Astrocyte (in vitro differentiated cells and primary cell): ENCODE measurements at regions not wholly inside any gene's neighbourhood (a gene's known extent, or its start where the extent isn't known, plus 50 kb on each side); places are given as distances from the start of the nearest gene placed in this dataset.

ENCODE experiments used
- DNase-seq: peaks from one replicate; pipeline ENCODE4 v3.0.0-alpha.2; 2010; ENCODE audit warnings: low read depth
- FAIRE-seq: peaks from 2 replicates; lab custom pipeline; 2011; peaks lifted over from hg19 to GRCh38; lab: Jason Lieb, UNC
- H2AFZ ChIP-seq: 2 replicates; pipeline ENCODE4 v1.6.0; 2012; ENCODE audit warnings: low read depth, low read length, inconsistent platforms
- H3K27ac ChIP-seq: 2 replicates; pipeline ENCODE4 v1.5.1; 2011; ENCODE audit warnings: low read depth, low read length, inconsistent platforms
- H3K27me3 ChIP-seq: 2 replicates; pipeline ENCODE4 v1.6.0; 2011; ENCODE audit warnings: low read length, inconsistent platforms; ENCODE audit not compliant: insufficient read depth
- H3K36me3 ChIP-seq: 2 replicates; pipeline ENCODE4 v1.5.1; 2011; ENCODE audit warnings: low read length, inconsistent platforms; ENCODE audit not compliant: insufficient read depth
- H3K4me1 ChIP-seq: 2 replicates; pipeline ENCODE4 v1.5.1; 2011; ENCODE audit warnings: low read length, inconsistent platforms; ENCODE audit not compliant: insufficient read depth
- H3K4me2 ChIP-seq: 2 replicates; pipeline ENCODE4 v1.6.0; 2012; ENCODE audit warnings: low read length, inconsistent platforms
- H3K4me3 ChIP-seq: 2 replicates; pipeline ENCODE4 v1.5.1; 2011; ENCODE audit warnings: low read depth, mild to moderate bottlenecking, low read length, inconsistent platforms; ENCODE audit not compliant: insufficient read depth
- H3K79me2 ChIP-seq: 2 replicates; pipeline ENCODE4 v1.6.0; 2012; ENCODE audit warnings: mild to moderate bottlenecking, low read length, inconsistent platforms; ENCODE audit not compliant: insufficient read depth
- H3K9ac ChIP-seq: 2 replicates; pipeline ENCODE4 v1.6.0; 2012; ENCODE audit warnings: mild to moderate bottlenecking, low read length, inconsistent platforms
- H3K9me3 ChIP-seq: 2 replicates; pipeline ENCODE4 v1.5.1; 2012; ENCODE audit warnings: low read depth, mild to moderate bottlenecking, low read length, inconsistent platforms; ENCODE audit not compliant: insufficient read depth
- H4K20me1 ChIP-seq: 2 replicates; pipeline ENCODE4 v1.6.0; 2012; ENCODE audit warnings: low read length, inconsistent platforms; ENCODE audit not compliant: insufficient read depth
- H3K27ac Mint-ChIP-seq: one replicate; pipeline ENCODE4 v1.8.0; 2021; ENCODE audit warnings: mild to moderate bottlenecking, mixed read lengths; ENCODE audit not compliant: unreplicated experiment
- H3K27me3 Mint-ChIP-seq: one replicate; pipeline ENCODE4 v1.8.0; 2021; ENCODE audit warnings: low read depth, mixed read lengths; ENCODE audit not compliant: unreplicated experiment
- H3K36me3 Mint-ChIP-seq: one replicate; pipeline ENCODE4 v1.8.0; 2021; ENCODE audit warnings: low read depth, mixed read lengths; ENCODE audit not compliant: unreplicated experiment
- H3K4me1 Mint-ChIP-seq: one replicate; pipeline ENCODE4 v1.8.0; 2021; ENCODE audit warnings: low read depth, mixed read lengths; ENCODE audit not compliant: unreplicated experiment
- H3K4me3 Mint-ChIP-seq: one replicate; pipeline ENCODE4 v1.8.0; 2021; ENCODE audit warnings: mild to moderate bottlenecking, moderate library complexity, mixed read lengths; ENCODE audit not compliant: unreplicated experiment
- H3K9me3 Mint-ChIP-seq: one replicate; pipeline ENCODE4 v1.8.0; 2021; ENCODE audit warnings: mild to moderate bottlenecking, mixed read lengths; ENCODE audit not compliant: unreplicated experiment
- CTCF ChIP-seq: IDR thresholded peaks from 2 replicates; pipeline ENCODE4 v1.5.1; 2011; ENCODE audit warnings: low read depth, mild to moderate bottlenecking, inconsistent platforms, low read length, moderate library complexity; ENCODE audit not compliant: insufficient read depth
- EZH2 ChIP-seq: IDR thresholded peaks from 2 replicates; pipeline ENCODE4 v1.6.1; 2012; ENCODE audit warnings: mild to moderate bottlenecking, low read length, inconsistent platforms; ENCODE audit not compliant: insufficient read depth

- no peak overlapping the region for H3K4me2 ChIP-seq
- H4K20me1 ChIP-seq: no peaks in the 10 kb centered on the region
- no peaks in the 10 kb centered on the region for H3K79me2 ChIP-seq
- no peak for FAIRE-seq
- H2AFZ ChIP-seq: no peak overlapping the region
- no peak overlapping the region for H3K27ac ChIP-seq
- H3K36me3 ChIP-seq: no peaks in the 10 kb centered on the region
- Mint-ChIP-seq H3K4me1 (peaks cover 11% of the 10 kb centered on the region), H3K27ac (no peak overlapping the region), H3K36me3 (no peaks in the 10 kb centered on the region), H3K9me3 (no peaks in the 10 kb centered on the region), H3K4me3 (no peak overlapping the region), H3K27me3 (no peaks in the 10 kb centered on the region)
- TF ChIP-seq EZH2 (no peak), CTCF (no peak)
- H3K9ac ChIP-seq: no peak overlapping the region
- no peaks in the 10 kb centered on the region for H3K9me3 ChIP-seq
- no peak overlapping the region for H3K4me3 ChIP-seq
- H3K27me3 ChIP-seq: no peaks in the 10 kb centered on the region
- no peaks in the 10 kb centered on the region for H3K4me1 ChIP-seq
- DNase-seq: no peak
These were observed 89.1 kb upstream of the RIPOR2 start for GRCh38 chr6:25024821-25025220.

- Histone ChIP-seq H3K79me2 (no peaks in the 10 kb centered on the region), H3K4me2 (no peak overlapping the region), H3K9ac (no peak overlapping the region), H3K27me3 (no peaks in the 10 kb centered on the region), H2AFZ (no peak overlapping the region), H3K9me3 (no peaks in the 10 kb centered on the region), H3K4me1 (no peaks in the 10 kb centered on the region), H4K20me1 (no peaks in the 10 kb centered on the region), H3K4me3 (no peak overlapping the region), H3K27ac (no peak overlapping the region), H3K36me3 (no peaks in the 10 kb centered on the region)
- H3K27ac Mint-ChIP-seq: no peak overlapping the region
- H3K27me3 Mint-ChIP-seq: no peaks in the 10 kb centered on the region
- H3K9me3 Mint-ChIP-seq: no peaks in the 10 kb centered on the region
- DNase-seq: no peak
- H3K4me1 Mint-ChIP-seq: peaks cover 11% of the 10 kb centered on the region
- TF ChIP-seq EZH2 (no peak), CTCF (no peak)
- no peaks in the 10 kb centered on the region for H3K36me3 Mint-ChIP-seq
- no peak for FAIRE-seq
- H3K4me3 Mint-ChIP-seq: no peak overlapping the region
These were observed 89.6 kb upstream of the RIPOR2 start for GRCh38 chr6:25025248-25025918.

- Histone ChIP-seq H3K4me3 (no peak overlapping the region), H3K36me3 (no peaks in the 10 kb centered on the region), H2AFZ (no peak overlapping the region), H3K4me1 (no peaks in the 10 kb centered on the region), H3K79me2 (no peaks in the 10 kb centered on the region), H3K4me2 (no peak overlapping the region), H4K20me1 (no peaks in the 10 kb centered on the region), H3K9me3 (no peaks in the 10 kb centered on the region), H3K9ac (no peak overlapping the region), H3K27ac (no peak overlapping the region), H3K27me3 (no peaks in the 10 kb centered on the region)
- no peaks in the 10 kb centered on the region for H3K9me3 Mint-ChIP-seq
- H3K27me3 Mint-ChIP-seq: no peaks in the 10 kb centered on the region
- peaks cover 11% of the 10 kb centered on the region for H3K4me1 Mint-ChIP-seq
- DNase-seq (peak; percentile 55), FAIRE-seq (no peak)
- TF ChIP-seq CTCF (no peak), EZH2 (no peak)
- H3K4me3 Mint-ChIP-seq: no peak overlapping the region
- H3K27ac Mint-ChIP-seq: no peak overlapping the region
- no peaks in the 10 kb centered on the region for H3K36me3 Mint-ChIP-seq
These were observed 90.2 kb upstream of the RIPOR2 start for GRCh38 chr6:25025919-25026301.
